ENCODE measurements at regions not wholly inside any gene's neighbourhood (a gene's known extent, or its start where the extent isn't known, plus 50 kb on each side); places are given as distances from the start of the nearest gene placed in this dataset.

- TF ChIP-seq PRMT5 (CRISPR knock-in tag; IDR thresholded peaks at IDR 0.05) (no peak), SMARCB1 (IDR thresholded peaks at IDR 0.05; ENCODE audit: insufficient read length, low read depth) (no peak), MTA2 (IDR thresholded peaks at IDR 0.05; ENCODE audit: low read depth) (no peak)
These were observed 387.9 kb downstream of the NUF2 start (continued) for GRCh38 chr1:163709636-163710035.

- no peaks in the 10 kb centered on the region for H3K36me3 ChIP-seq (ENCODE audit: control insufficient read depth, insufficient read depth, low read length)
- H3K79me2 ChIP-seq (ENCODE audit: control insufficient read depth, insufficient read depth, low read length) = no peaks in the 10 kb centered on the region
- no peaks in the 10 kb centered on the region for H3K9me3 ChIP-seq (replicated peaks; ENCODE audit: control insufficient read depth, insufficient read depth, low read depth, low read length)
- BruUV-seq (replicated peaks) = no TSS peak
- in situ Hi-C loops (cut with MboI) (no loop called here), intact Hi-C loops (cut with micrococcal nuclease) (no loop called here)
- no peaks in the 10 kb centered on the region for H3K27me3 ChIP-seq (ENCODE audit: control insufficient read depth in 2 of 2, insufficient read depth in 2 of 2, low read length in 2 of 2)
- H3K27ac ChIP-seq (ENCODE audit: extremely low read depth, low read depth, low read length) = no peak overlapping the region
- no peak overlapping the region for H3K9ac ChIP-seq (ENCODE audit: insufficient read depth in 1 of 2, low read depth in 2 of 2, low read length in 2 of 2)
- no peak for DNase-seq (ENCODE audit: extremely low read depth in 1 of 4, low spot score in 3 of 4)
- no peaks in the 10 kb centered on the region for H4K20me1 ChIP-seq (replicated peaks; ENCODE audit: control insufficient read depth, insufficient read depth, low read length)
- ChIA-PET POLR2A (no interaction called here), CTCF (ENCODE audit: low intra/inter-chr PET ratio) (no interaction called here)
- ATAC-seq = no peak
- no peak overlapping the region for H3K4me3 ChIP-seq
- H2AFZ ChIP-seq (ENCODE audit: low read depth, low read length) = no peak overlapping the region
- no peak overlapping the region for H3K4me2 ChIP-seq (ENCODE audit: insufficient read depth, low read length)
- H3K9me1 ChIP-seq (ENCODE audit: control insufficient read depth, insufficient read depth, low read length) = no peaks in the 10 kb centered on the region
- H3K4me1 ChIP-seq (replicated peaks in 1 of 2; ENCODE audit: control insufficient read depth in 2 of 2, insufficient read depth in 2 of 2, low read length in 2 of 2) = no peaks in the 10 kb centered on the region
- 2% methylated on average over 3 of the region's 3 CpGs for WGBS (ENCODE audit: insufficient coverage, low coverage, missing lambda C conversion rate)
- FAIRE-seq = no peak
- no peak for TF ChIP-seq U2AF1 (optimal IDR thresholded peaks at IDR 0.05; ENCODE audit: low read depth, low read length)
- no peak for TF ChIP-seq ZNF551 (CRISPR knock-in tag; IDR thresholded peaks at IDR 0.05)
- no peak for TF ChIP-seq TBL1XR1 (IDR thresholded peaks at IDR 0.05; ENCODE audit: low read length in 2 of 2)
- TF ChIP-seq USF2 (CRISPR knock-in tag; IDR thresholded peaks at IDR 0.05) = no peak
- TF ChIP-seq ZNF408 (CRISPR knock-in tag; IDR thresholded peaks at IDR 0.05; ENCODE audit: low read depth) = no peak
- no peak for TF ChIP-seq ESRRA (IDR thresholded peaks at IDR 0.05; ENCODE audit: borderline replicate concordance, low read depth)
- no peak for TF ChIP-seq ZNF347 (CRISPR knock-in tag; IDR thresholded peaks at IDR 0.05; ENCODE audit: low read depth)
- TF ChIP-seq MGA (IDR thresholded peaks at IDR 0.05) = no peak
These were observed 390.6 kb downstream of the NUF2 start for GRCh38 chr1:163712321-163712720.

All from K562 (cell line).